GM19239 (cell line): ENCODE measurements at regions not wholly inside any gene's neighbourhood (a gene's known extent, or its start where the extent isn't known, plus 50 kb on each side); places are given as distances from the start of the nearest gene placed in this dataset.

Source experiments
- DNase-seq: peaks from one replicate; pipeline ENCODE4 v3.0.0; 2011; ENCODE audit warnings: low spot score; ENCODE audit not compliant: insufficient read length
- FAIRE-seq: peaks from 2 replicates; lab custom pipeline; 2011; peaks lifted over from hg19 to GRCh38; lab: Jason Lieb, UNC

- no peak for FAIRE-seq
Observed at GRCh38 chr10:123475466-123475865, 190.7 kb upstream of the GPR26 start.

GRCh38 chr10:123478116-123478515 lies 188.0 kb upstream of the GPR26 start:
- no peak for FAIRE-seq
- no peak for DNase-seq

More at GRCh38 chr10:123475466-123475865, 190.7 kb upstream of the GPR26 start:
- DNase-seq, result no peak

GRCh38 chr10:123479640-123480039 lies 186.5 kb upstream of the GPR26 start:
- FAIRE-seq, result no peak
- no peak for DNase-seq

GRCh38 chr10:123480344-123480743 lies 185.8 kb upstream of the GPR26 start:
- no peak for FAIRE-seq
- no peak for DNase-seq

GRCh38 chr10:123480845-123481244 lies 185.3 kb upstream of the GPR26 start:
- DNase-seq, result no peak
- no peak for FAIRE-seq

GRCh38 chr10:123484722-123485121 lies 181.4 kb upstream of the GPR26 start:
- FAIRE-seq (no peak), DNase-seq (no peak)

- DNase-seq, result no peak
- no peak for FAIRE-seq
Observed at GRCh38 chr10:123485341-123485960, 180.7 kb upstream of the GPR26 start.

GRCh38 chr10:123488436-123488835 lies 177.7 kb upstream of the GPR26 start:
- no peak for FAIRE-seq
- no peak for DNase-seq

- FAIRE-seq (no peak), DNase-seq (no peak)
Observed at GRCh38 chr10:123491364-123491763, 174.8 kb upstream of the GPR26 start.

- DNase-seq (no peak), FAIRE-seq (no peak)
Observed at GRCh38 chr10:123492016-123492415, 174.1 kb upstream of the GPR26 start.

GRCh38 chr10:123494301-123494808 lies 171.8 kb upstream of the GPR26 start:
- no peak for DNase-seq
- no peak for FAIRE-seq

- FAIRE-seq, result no peak
- no peak for DNase-seq
Observed at GRCh38 chr10:123496375-123496774, 169.8 kb upstream of the GPR26 start.

GRCh38 chr10:123496996-123497660 lies 169.0 kb upstream of the GPR26 start:
- no peak for DNase-seq
- no peak for FAIRE-seq

GRCh38 chr10:123500110-123500509 lies 166.0 kb upstream of the GPR26 start:
- FAIRE-seq (no peak), DNase-seq (no peak)

GRCh38 chr10:123501148-123501547 lies 165.0 kb upstream of the GPR26 start:
- FAIRE-seq (no peak), DNase-seq (no peak)

GRCh38 chr10:123502983-123503382 lies 163.2 kb upstream of the GPR26 start:
- no peak for DNase-seq
- FAIRE-seq, result peak; percentile 37

- no peak for FAIRE-seq
- DNase-seq, result no peak
Observed at GRCh38 chr10:123506455-123506854, 159.7 kb upstream of the GPR26 start.

- FAIRE-seq (peak; percentile 54), DNase-seq (no peak)
Observed at GRCh38 chr10:123507298-123507697, 158.9 kb upstream of the GPR26 start.

GRCh38 chr10:123509338-123509737 lies 156.8 kb upstream of the GPR26 start:
- FAIRE-seq, result no peak
- DNase-seq, result no peak

GRCh38 chr10:123512901-123513775 lies 153.0 kb upstream of the GPR26 start:
- DNase-seq, result no peak
- FAIRE-seq, result no peak

- no peak for DNase-seq
- FAIRE-seq, result no peak
Observed at GRCh38 chr10:123513870-123514269, 152.3 kb upstream of the GPR26 start.
